Peyer's patch (tissue), 4 donors: ENCODE measurements at regions not wholly inside any gene's neighbourhood (a gene's known extent, or its start where the extent isn't known, plus 50 kb on each side); places are given as distances from the start of the nearest gene placed in this dataset.

Experiments
- POLR2A ChIP-seq, 2 donors: fragments of 450-650 bp; IDR thresholded peaks; one replicate each; pipeline ENCODE4 v1.5.1; 2017; ENCODE audit warnings: antibody characterized with exemption in 2 of 2, mild to moderate bottlenecking in 2 of 2, moderate library complexity in 2 of 2
- TF ChIP-seq, protein P1 (sequence below), 6 experiments: fragments of 450-650 bp in 4 of 6; fragments of 200-600 bp in 2 of 6; sonication (generic) in 1 of 6; IDR thresholded peaks; one replicate each; pipeline ENCODE4 v1.5.1; 2017 to 2019; ENCODE audit warnings: antibody characterized with exemption in 6 of 6, mild to moderate bottlenecking in 3 of 6, moderate library complexity in 1 of 6

DNA sequence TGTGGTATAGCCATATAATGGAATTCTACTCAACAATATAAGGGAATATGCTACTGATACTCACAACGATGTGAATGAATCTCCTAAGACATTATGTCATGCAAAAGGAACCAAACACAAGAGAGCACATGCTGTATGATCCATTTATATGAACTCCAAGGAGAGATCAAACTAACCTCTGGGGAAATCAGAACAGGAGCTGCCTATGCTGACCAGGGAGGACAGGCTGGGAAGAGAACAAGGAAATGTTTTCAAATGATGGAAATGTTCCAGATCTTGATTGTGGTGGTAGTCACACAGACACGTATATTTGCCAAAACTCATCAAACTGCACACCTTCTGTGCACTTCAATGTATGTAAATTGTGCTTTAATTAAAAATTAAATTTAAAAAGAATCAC, 175.3 kb downstream of the BCOR start:
- TF ChIP-seq, protein P1, sequence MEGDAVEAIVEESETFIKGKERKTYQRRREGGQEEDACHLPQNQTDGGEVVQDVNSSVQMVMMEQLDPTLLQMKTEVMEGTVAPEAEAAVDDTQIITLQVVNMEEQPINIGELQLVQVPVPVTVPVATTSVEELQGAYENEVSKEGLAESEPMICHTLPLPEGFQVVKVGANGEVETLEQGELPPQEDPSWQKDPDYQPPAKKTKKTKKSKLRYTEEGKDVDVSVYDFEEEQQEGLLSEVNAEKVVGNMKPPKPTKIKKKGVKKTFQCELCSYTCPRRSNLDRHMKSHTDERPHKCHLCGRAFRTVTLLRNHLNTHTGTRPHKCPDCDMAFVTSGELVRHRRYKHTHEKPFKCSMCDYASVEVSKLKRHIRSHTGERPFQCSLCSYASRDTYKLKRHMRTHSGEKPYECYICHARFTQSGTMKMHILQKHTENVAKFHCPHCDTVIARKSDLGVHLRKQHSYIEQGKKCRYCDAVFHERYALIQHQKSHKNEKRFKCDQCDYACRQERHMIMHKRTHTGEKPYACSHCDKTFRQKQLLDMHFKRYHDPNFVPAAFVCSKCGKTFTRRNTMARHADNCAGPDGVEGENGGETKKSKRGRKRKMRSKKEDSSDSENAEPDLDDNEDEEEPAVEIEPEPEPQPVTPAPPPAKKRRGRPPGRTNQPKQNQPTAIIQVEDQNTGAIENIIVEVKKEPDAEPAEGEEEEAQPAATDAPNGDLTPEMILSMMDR (IDR thresholded peaks at IDR 0.05), result no peak
- no peak for TF ChIP-seq POLR2A (IDR thresholded peaks at IDR 0.05)
